HepG2 (cell line): ENCODE measurements at regions not wholly inside any gene's neighbourhood (a gene's known extent, or its start where the extent isn't known, plus 50 kb on each side); places are given as distances from the start of the nearest gene placed in this dataset.

Experiments
- EZH2 ChIP-seq: conservative IDR thresholded peaks from 2 replicates; pipeline ENCODE4 v1.6.1; 2012; ENCODE audit warnings: mild to moderate bottlenecking, low read depth, low read length, moderate library complexity
- HNF4A ChIP-seq: sonication (generic); formaldehyde crosslinking; IDR thresholded peaks from 2 replicates; pipeline ENCODE4 v1.4.0; 2020; ENCODE audit warnings: missing genetic modification reagents
- HOMEZ ChIP-seq: IDR thresholded peaks from 2 replicates; pipeline ENCODE4 v1.6.1; 2016; ENCODE audit warnings: low read depth
- HOXD1 ChIP-seq: sonication (generic); formaldehyde crosslinking; IDR thresholded peaks from 2 replicates; pipeline ENCODE4 v1.5.0; 2020; ENCODE audit warnings: missing genetic modification reagents
- LCORL ChIP-seq, 2 experiments: fragments of 450-650 bp in 1 of 2; sonication (generic) in 1 of 2; formaldehyde crosslinking in 1 of 2; IDR thresholded peaks; 2 replicates each; pipeline versions ENCODE4 v1.5.0 to v1.6.1; 2017 to 2020; ENCODE audit warnings: antibody characterized with exemption in 1 of 2, missing genetic modification reagents in 1 of 2
- PAXIP1 ChIP-seq: sonication (generic); formaldehyde crosslinking; conservative IDR thresholded peaks from 2 replicates; pipeline ENCODE4 v1.4.0; 2020; ENCODE audit warnings: mild to moderate bottlenecking, missing genetic modification reagents, moderate library complexity
- PBX2 ChIP-seq: IDR thresholded peaks from 2 replicates; pipeline ENCODE4 v1.6.1; 2016; ENCODE audit warnings: control low read depth
- RBFOX2 ChIP-seq: fragments of 200-400 bp; formaldehyde crosslinking; IDR thresholded peaks from 2 replicates; pipeline ENCODE4 v1.6.1; 2017; ENCODE audit warnings: low read depth, mild to moderate bottlenecking, low read length
- SMYD3 ChIP-seq: sonication (generic); formaldehyde crosslinking; IDR thresholded peaks from 2 replicates; pipeline ENCODE4 v1.8.1; 2023; ENCODE audit warnings: mild to moderate bottlenecking, missing genetic modification reagents
- YY1 ChIP-seq: IDR thresholded peaks from 2 replicates; pipeline ENCODE4 v1.6.1; 2011; ENCODE audit warnings: low read length, low read depth, moderate library complexity, mild to moderate bottlenecking; ENCODE audit not compliant: insufficient read depth, insufficient replicate concordance
- ZFX ChIP-seq: sonication (generic); formaldehyde crosslinking; IDR thresholded peaks from 2 replicates; pipeline ENCODE4 v1.4.0; 2020; ENCODE audit warnings: mild to moderate bottlenecking, low read depth, missing genetic modification reagents, moderate library complexity
- ZMYM3 ChIP-seq: sonication (generic); formaldehyde crosslinking; IDR thresholded peaks from 2 replicates; pipeline ENCODE4 v1.5.1; 2020; ENCODE audit warnings: mild to moderate bottlenecking, missing genetic modification reagents
- ZNF224 ChIP-seq: sonication (generic); formaldehyde crosslinking; IDR thresholded peaks from 2 replicates; pipeline ENCODE4 v1.5.0; 2020; ENCODE audit warnings: mild to moderate bottlenecking, missing genetic modification reagents
- ZNF564 ChIP-seq: sonication (generic); formaldehyde crosslinking; IDR thresholded peaks from 2 replicates; pipeline ENCODE4 v1.8.1; 2023; ENCODE audit warnings: mild to moderate bottlenecking, missing genetic modification reagents
- ZNF652 ChIP-seq: IDR thresholded peaks from 2 replicates; pipeline ENCODE4 v1.6.1; 2016; ENCODE audit warnings: low read depth, borderline replicate concordance
- ZNF891 ChIP-seq: sonication (generic); formaldehyde crosslinking; IDR thresholded peaks from 2 replicates; pipeline ENCODE4 v1.5.0; 2020; ENCODE audit warnings: mild to moderate bottlenecking, missing genetic modification reagents
- ZSCAN25 ChIP-seq: sonication (generic); formaldehyde crosslinking; IDR thresholded peaks from 2 replicates; pipeline ENCODE4 v1.8.0; 2022; ENCODE audit warnings: mild to moderate bottlenecking, missing genetic modification reagents
- TF ChIP-seq, protein P1 (sequence below): sonication (generic); formaldehyde crosslinking; IDR thresholded peaks from 2 replicates; pipeline ENCODE4 v1.9.0; 2022; ENCODE audit warnings: missing genetic modification reagents, mild to moderate bottlenecking, borderline replicate concordance
- TF ChIP-seq, protein P2 (sequence below): sonication (generic); formaldehyde crosslinking; IDR thresholded peaks from 2 replicates; pipeline ENCODE4 v1.8.0; 2022; ENCODE audit warnings: mild to moderate bottlenecking, missing genetic modification reagents

GRCh38 chr6:139597771-139598755 is 223.6 kb upstream of the CITED2 start (continued):
- TF ChIP-seq, protein P1, sequence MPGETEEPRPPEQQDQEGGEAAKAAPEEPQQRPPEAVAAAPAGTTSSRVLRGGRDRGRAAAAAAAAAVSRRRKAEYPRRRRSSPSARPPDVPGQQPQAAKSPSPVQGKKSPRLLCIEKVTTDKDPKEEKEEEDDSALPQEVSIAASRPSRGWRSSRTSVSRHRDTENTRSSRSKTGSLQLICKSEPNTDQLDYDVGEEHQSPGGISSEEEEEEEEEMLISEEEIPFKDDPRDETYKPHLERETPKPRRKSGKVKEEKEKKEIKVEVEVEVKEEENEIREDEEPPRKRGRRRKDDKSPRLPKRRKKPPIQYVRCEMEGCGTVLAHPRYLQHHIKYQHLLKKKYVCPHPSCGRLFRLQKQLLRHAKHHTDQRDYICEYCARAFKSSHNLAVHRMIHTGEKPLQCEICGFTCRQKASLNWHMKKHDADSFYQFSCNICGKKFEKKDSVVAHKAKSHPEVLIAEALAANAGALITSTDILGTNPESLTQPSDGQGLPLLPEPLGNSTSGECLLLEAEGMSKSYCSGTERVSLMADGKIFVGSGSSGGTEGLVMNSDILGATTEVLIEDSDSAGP (CRISPR knock-in tag) = no peak
- TF ChIP-seq, protein P2, sequence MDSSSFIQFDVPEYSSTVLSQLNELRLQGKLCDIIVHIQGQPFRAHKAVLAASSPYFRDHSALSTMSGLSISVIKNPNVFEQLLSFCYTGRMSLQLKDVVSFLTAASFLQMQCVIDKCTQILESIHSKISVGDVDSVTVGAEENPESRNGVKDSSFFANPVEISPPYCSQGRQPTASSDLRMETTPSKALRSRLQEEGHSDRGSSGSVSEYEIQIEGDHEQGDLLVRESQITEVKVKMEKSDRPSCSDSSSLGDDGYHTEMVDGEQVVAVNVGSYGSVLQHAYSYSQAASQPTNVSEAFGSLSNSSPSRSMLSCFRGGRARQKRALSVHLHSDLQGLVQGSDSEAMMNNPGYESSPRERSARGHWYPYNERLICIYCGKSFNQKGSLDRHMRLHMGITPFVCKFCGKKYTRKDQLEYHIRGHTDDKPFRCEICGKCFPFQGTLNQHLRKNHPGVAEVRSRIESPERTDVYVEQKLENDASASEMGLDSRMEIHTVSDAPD (CRISPR knock-in tag) = 0 out of 2 replicates have a peak, but pooled peaks have one; percentile 37
- TF ChIP-seq RBFOX2 = no peak
- peak; percentile 81 for TF ChIP-seq HOMEZ
- TF ChIP-seq YY1 = peak; percentile 53
- TF ChIP-seq PAXIP1 (CRISPR knock-in tag) = peak; percentile 71
- TF ChIP-seq PBX2 (CRISPR knock-in tag) = no peak
- peak; percentile 52; the same call in 1 of the 2 replicates for TF ChIP-seq ZMYM3 (CRISPR knock-in tag)
- TF ChIP-seq EZH2 = no peak
- TF ChIP-seq LCORL (IDR thresholded peaks at IDR 0.05) = no peak
- 0 out of 2 replicates have a peak, but pooled peaks have one; percentile 24 for TF ChIP-seq LCORL (CRISPR knock-in tag; IDR thresholded peaks at IDR 0.05)
- TF ChIP-seq ZNF652 = no peak
- TF ChIP-seq HOXD1 (CRISPR knock-in tag) = no peak
- TF ChIP-seq SMYD3 = 0 out of 2 replicates have a peak, but pooled peaks have one; percentile 30
- TF ChIP-seq ZNF891 (CRISPR knock-in tag) = no peak
- no peak for TF ChIP-seq ZSCAN25 (CRISPR knock-in tag)
- peak; percentile 62 for TF ChIP-seq ZFX
- peak; percentile 63; the same call in 1 of the 2 replicates for TF ChIP-seq ZNF564 (CRISPR knock-in tag)
- peak; percentile 92 for TF ChIP-seq HNF4A (CRISPR knock-in tag)
- TF ChIP-seq ZNF224 = no peak
